GM23338 (cell line): ENCODE measurements at regions not wholly inside any gene's neighbourhood (a gene's known extent, or its start where the extent isn't known, plus 50 kb on each side); places are given as distances from the start of the nearest gene placed in this dataset.

Experiments
- CREB1 ChIP-seq: fragments of 250-450 bp; sonication (Bioruptor Pico); IDR thresholded peaks from 2 replicates; pipeline ENCODE4 v1.5.0; 2020; ENCODE audit warnings: low read depth, mild to moderate bottlenecking, moderate library complexity
- EZH2 ChIP-seq: fragments of 200-600 bp; sonication (generic); IDR thresholded peaks from one replicate; pipeline ENCODE4 v1.8.0; 2017; ENCODE audit warnings: antibody characterized with exemption, mild to moderate bottlenecking, low read depth; ENCODE audit not compliant: unreplicated experiment
- EZH2phosphoT487 ChIP-seq: fragments of 200-600 bp; sonication (generic); IDR thresholded peaks from one replicate; pipeline ENCODE4 v1.8.1; 2018; ENCODE audit warnings: antibody characterized with exemption; ENCODE audit not compliant: unreplicated experiment
- JUNB ChIP-seq: IDR thresholded peaks from one replicate; pipeline ENCODE4 v1.6.1; 2016; ENCODE audit warnings: antibody characterized with exemption; ENCODE audit not compliant: unreplicated experiment
- NANOG ChIP-seq: IDR thresholded peaks from 2 replicates; pipeline ENCODE4 v1.6.1; 2016; ENCODE audit warnings: antibody characterized with exemption, borderline replicate concordance
- POLR2AphosphoS5 ChIP-seq: IDR thresholded peaks from 2 replicates; pipeline ENCODE4 v1.6.1; 2016; ENCODE audit warnings: antibody characterized with exemption, low read depth
- STAT1 ChIP-seq: IDR thresholded peaks from one replicate; pipeline ENCODE4 v1.6.1; 2016; ENCODE audit warnings: antibody characterized with exemption; ENCODE audit not compliant: unreplicated experiment
- ZNF114 ChIP-seq: fragments of 250-450 bp; sonication (Bioruptor Pico); IDR thresholded peaks from 2 replicates; pipeline ENCODE4 v1.5.0; 2020; ENCODE audit warnings: mild to moderate bottlenecking, moderate library complexity
- ZNF331 ChIP-seq: fragments of 250-450 bp; sonication (Bioruptor Pico); IDR thresholded peaks from 2 replicates; pipeline ENCODE4 v1.5.0; 2020; ENCODE audit warnings: low read depth, mild to moderate bottlenecking, moderate library complexity
- TF ChIP-seq, protein P1 (sequence below), 2 experiments: fragments of 200-600 bp in 1 of 2; sonication (generic) in 1 of 2; conservative IDR thresholded peaks; 2 replicates each; pipeline versions ENCODE4 v1.5.1 to v1.6.1; 2016 to 2017; ENCODE audit warnings: antibody characterized with exemption in 2 of 2, low read depth in 2 of 2, mild to moderate bottlenecking in 2 of 2, moderate library complexity in 1 of 2
- TF ChIP-seq, protein P2 (sequence below): IDR thresholded peaks from one replicate; pipeline ENCODE4 v1.6.1; 2018; ENCODE audit warnings: antibody characterized with exemption; ENCODE audit not compliant: unreplicated experiment

DNA sequence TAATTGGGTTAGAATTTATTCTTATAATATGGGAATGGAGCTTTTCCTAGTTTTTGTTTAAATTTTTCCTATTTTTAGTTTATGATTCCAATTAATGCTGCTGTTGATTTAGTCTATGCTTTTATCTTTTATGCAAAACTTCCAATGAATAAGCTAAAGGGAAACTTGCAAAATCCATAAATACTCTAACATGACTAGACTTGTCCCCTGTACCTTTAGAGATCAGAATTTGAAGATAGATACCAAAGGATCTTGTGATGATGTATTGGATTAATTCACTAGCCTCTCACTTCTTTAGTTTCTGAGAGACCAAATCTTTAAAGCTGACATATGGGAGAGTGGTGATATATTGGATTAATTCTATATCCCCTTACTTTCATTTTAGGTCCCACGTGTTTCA, 306.6 kb upstream of the PRMT6 start:
- TF ChIP-seq, protein P1, sequence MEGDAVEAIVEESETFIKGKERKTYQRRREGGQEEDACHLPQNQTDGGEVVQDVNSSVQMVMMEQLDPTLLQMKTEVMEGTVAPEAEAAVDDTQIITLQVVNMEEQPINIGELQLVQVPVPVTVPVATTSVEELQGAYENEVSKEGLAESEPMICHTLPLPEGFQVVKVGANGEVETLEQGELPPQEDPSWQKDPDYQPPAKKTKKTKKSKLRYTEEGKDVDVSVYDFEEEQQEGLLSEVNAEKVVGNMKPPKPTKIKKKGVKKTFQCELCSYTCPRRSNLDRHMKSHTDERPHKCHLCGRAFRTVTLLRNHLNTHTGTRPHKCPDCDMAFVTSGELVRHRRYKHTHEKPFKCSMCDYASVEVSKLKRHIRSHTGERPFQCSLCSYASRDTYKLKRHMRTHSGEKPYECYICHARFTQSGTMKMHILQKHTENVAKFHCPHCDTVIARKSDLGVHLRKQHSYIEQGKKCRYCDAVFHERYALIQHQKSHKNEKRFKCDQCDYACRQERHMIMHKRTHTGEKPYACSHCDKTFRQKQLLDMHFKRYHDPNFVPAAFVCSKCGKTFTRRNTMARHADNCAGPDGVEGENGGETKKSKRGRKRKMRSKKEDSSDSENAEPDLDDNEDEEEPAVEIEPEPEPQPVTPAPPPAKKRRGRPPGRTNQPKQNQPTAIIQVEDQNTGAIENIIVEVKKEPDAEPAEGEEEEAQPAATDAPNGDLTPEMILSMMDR (conservative IDR thresholded peaks at IDR 0.05; ENCODE audit: low read depth in 2 of 2), result no peak
- TF ChIP-seq, protein P2, sequence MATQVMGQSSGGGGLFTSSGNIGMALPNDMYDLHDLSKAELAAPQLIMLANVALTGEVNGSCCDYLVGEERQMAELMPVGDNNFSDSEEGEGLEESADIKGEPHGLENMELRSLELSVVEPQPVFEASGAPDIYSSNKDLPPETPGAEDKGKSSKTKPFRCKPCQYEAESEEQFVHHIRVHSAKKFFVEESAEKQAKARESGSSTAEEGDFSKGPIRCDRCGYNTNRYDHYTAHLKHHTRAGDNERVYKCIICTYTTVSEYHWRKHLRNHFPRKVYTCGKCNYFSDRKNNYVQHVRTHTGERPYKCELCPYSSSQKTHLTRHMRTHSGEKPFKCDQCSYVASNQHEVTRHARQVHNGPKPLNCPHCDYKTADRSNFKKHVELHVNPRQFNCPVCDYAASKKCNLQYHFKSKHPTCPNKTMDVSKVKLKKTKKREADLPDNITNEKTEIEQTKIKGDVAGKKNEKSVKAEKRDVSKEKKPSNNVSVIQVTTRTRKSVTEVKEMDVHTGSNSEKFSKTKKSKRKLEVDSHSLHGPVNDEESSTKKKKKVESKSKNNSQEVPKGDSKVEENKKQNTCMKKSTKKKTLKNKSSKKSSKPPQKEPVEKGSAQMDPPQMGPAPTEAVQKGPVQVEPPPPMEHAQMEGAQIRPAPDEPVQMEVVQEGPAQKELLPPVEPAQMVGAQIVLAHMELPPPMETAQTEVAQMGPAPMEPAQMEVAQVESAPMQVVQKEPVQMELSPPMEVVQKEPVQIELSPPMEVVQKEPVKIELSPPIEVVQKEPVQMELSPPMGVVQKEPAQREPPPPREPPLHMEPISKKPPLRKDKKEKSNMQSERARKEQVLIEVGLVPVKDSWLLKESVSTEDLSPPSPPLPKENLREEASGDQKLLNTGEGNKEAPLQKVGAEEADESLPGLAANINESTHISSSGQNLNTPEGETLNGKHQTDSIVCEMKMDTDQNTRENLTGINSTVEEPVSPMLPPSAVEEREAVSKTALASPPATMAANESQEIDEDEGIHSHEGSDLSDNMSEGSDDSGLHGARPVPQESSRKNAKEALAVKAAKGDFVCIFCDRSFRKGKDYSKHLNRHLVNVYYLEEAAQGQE, result no peak
- TF ChIP-seq EZH2phosphoT487 (no peak), EZH2 (no peak), POLR2AphosphoS5 (no peak), ZNF114 (CRISPR knock-in tag) (no peak), CREB1 (CRISPR knock-in tag) (no peak), ZNF331 (no peak), STAT1 (no peak), JUNB (no peak), NANOG (no peak)
